ENCODE measurements at regions not wholly inside any gene's neighbourhood (a gene's known extent, or its start where the extent isn't known, plus 50 kb on each side); places are given as distances from the start of the nearest gene placed in this dataset.

DNA sequence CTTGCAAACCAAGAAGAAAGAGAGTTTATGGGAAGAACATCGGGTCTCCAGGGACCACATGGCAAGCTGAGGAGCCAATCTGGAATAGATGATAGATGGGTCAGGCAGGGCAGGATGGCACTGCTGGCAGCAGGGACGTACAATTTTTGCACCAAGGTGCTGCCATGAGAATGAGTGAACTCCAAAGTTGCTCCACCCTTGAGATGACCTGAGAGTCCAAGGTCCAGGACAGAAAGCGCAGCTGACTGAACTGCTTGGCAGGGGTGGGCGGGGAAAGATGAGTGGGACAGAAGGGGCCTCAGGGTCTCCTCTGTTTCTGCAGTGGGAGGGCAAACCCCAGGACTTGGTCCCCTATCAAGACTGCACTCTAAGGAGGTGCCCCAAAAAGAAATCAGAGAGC lies 136.7 kb upstream of the GSC start:
- no peak for TF ChIP-seq POLR2AphosphoS5 (IDR thresholded peaks at IDR 0.05)
- TF ChIP-seq CTCF (IDR thresholded peaks at IDR 0.05): no peak
- no peak for TF ChIP-seq POLR2A (IDR thresholded peaks at IDR 0.05)
